ENCODE measurements at regions not wholly inside any gene's neighbourhood (a gene's known extent, or its start where the extent isn't known, plus 50 kb on each side); places are given as distances from the start of the nearest gene placed in this dataset.

DNA sequence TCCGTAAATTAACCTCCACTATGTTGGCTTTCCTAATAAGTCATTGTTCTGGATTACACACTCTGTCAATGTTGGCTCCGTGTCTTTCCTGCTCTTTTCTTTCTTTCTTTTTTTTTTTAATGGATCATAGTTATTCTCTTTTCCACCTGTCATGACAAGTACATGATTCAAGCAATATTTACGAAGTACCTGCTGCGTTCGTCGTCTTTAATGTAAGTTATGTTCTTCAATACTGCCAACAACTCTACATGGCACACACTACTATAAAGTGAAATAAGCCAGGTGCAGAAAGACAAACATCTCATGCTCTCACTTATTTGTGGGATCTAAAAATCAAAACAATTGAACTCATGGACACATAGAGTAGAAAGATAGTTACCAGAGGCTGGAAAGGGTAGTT, 239.1 kb downstream of the SCG2 start:
- WGBS = 83% methylated on average over 6 of the region's 6 CpGs
- no peak overlapping the region for H3K9ac ChIP-seq (ENCODE audit: low read depth in 1 of 2, low read length in 2 of 2)
- no peak for DNase-seq (ENCODE audit: low spot score)
- H3K9me3 ChIP-seq (ENCODE audit: control insufficient read depth in 4 of 4, low read length in 3 of 4) = no peaks in the 10 kb centered on the region
- H3K27me3 ChIP-seq (ENCODE audit: control insufficient read depth in 4 of 4, insufficient read depth in 4 of 4, low read length in 3 of 4) = peaks cover 0 to 3% (median 0%) of the 10 kb centered on the region in 4 donors
- H3K4me3 ChIP-seq (ENCODE audit: low read depth in 1 of 3, low read length in 3 of 3) = no peak overlapping the region
- no peak overlapping the region for H3K27ac ChIP-seq (ENCODE audit: low read depth in 1 of 2, low read length in 2 of 2)
- TF ChIP-seq GABPA (IDR thresholded peaks at IDR 0.05 in 1 of 2, conservative IDR thresholded peaks at IDR 0.05 in 1 of 2) (no peak), YY1 (IDR thresholded peaks at IDR 0.05) (no peak), TAF1 (conservative IDR thresholded peaks at IDR 0.05) (no peak), FOXA2 (IDR thresholded peaks at IDR 0.05) (no peak), MAX (IDR thresholded peaks at IDR 0.05) (no peak), JUND (IDR thresholded peaks at IDR 0.05) (no peak), CTCF (IDR thresholded peaks at IDR 0.05; ENCODE audit: low read depth, low read length, missing input control) (no peak), REST (IDR thresholded peaks at IDR 0.05) (no peak), FOXA1 (IDR thresholded peaks at IDR 0.05) (no peak), HNF4G (IDR thresholded peaks at IDR 0.05) (no peak), HNF4A (conservative IDR thresholded peaks at IDR 0.05) (no peak), EGR1 (IDR thresholded peaks at IDR 0.05; ENCODE audit: low read depth in 2 of 2) (no peak), RAD21 (IDR thresholded peaks at IDR 0.05) (no peak), RXRA (IDR thresholded peaks at IDR 0.05) (no peak), NR2F2 (IDR thresholded peaks at IDR 0.05) (no peak)
- TF ChIP-seq, protein P1, sequence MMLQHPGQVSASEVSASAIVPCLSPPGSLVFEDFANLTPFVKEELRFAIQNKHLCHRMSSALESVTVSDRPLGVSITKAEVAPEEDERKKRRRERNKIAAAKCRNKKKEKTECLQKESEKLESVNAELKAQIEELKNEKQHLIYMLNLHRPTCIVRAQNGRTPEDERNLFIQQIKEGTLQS (IDR thresholded peaks at IDR 0.05) = no peak
- TF ChIP-seq, protein P2, sequence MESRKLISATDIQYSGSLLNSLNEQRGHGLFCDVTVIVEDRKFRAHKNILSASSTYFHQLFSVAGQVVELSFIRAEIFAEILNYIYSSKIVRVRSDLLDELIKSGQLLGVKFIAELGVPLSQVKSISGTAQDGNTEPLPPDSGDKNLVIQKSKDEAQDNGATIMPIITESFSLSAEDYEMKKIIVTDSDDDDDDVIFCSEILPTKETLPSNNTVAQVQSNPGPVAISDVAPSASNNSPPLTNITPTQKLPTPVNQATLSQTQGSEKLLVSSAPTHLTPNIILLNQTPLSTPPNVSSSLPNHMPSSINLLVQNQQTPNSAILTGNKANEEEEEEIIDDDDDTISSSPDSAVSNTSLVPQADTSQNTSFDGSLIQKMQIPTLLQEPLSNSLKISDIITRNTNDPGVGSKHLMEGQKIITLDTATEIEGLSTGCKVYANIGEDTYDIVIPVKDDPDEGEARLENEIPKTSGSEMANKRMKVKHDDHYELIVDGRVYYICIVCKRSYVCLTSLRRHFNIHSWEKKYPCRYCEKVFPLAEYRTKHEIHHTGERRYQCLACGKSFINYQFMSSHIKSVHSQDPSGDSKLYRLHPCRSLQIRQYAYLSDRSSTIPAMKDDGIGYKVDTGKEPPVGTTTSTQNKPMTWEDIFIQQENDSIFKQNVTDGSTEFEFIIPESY (IDR thresholded peaks at IDR 0.05) = no peak
- H3K36me3 ChIP-seq (ENCODE audit: control insufficient read depth in 4 of 4, insufficient read depth in 3 of 4, low read depth in 1 of 4, low read length in 3 of 4) = no peaks in the 10 kb centered on the region
- H3K4me1 ChIP-seq (ENCODE audit: control insufficient read depth in 4 of 4, insufficient read depth in 4 of 4, low read length in 3 of 4) = no peaks in the 10 kb centered on the region

All from liver (tissue), 8 donors.